Lung (tissue), 11 donors: ENCODE measurements at regions not wholly inside any gene's neighbourhood (a gene's known extent, or its start where the extent isn't known, plus 50 kb on each side); places are given as distances from the start of the nearest gene placed in this dataset.

Experiments
- ATAC-seq: fragments of 200-7000 bp; cut with Tn5 transposase; one replicate; pipeline ENCODE4 v1.9.1; 2020; ENCODE audit warnings: moderate number of reproducible peaks; ENCODE audit not compliant: insufficient read depth, low FRiP score
- DNase-seq, 3 donors: peaks; one replicate each; pipeline ENCODE4 v3.0.0-alpha.2; 2013 to 2017
- H3K27ac ChIP-seq, 2 donors: one replicate each; pipeline ENCODE4 v1.5.1; 2013; ENCODE audit warnings: mild to moderate bottlenecking in 2 of 2, moderate library complexity in 2 of 2, control low read depth in 1 of 2, inconsistent platforms in 1 of 2, low read depth in 1 of 2, low read length in 1 of 2
- H3K27me3 ChIP-seq, 3 donors: one replicate each; pipeline ENCODE4 v1.5.1; 2013; ENCODE audit warnings: low read length in 2 of 3; ENCODE audit not compliant: control insufficient read depth in 3 of 3, insufficient read depth in 3 of 3
- H3K36me3 ChIP-seq, 4 donors: one replicate each; pipeline ENCODE4 v1.5.1; 2013; ENCODE audit warnings: low read length in 4 of 4, mild to moderate bottlenecking in 1 of 4, moderate library complexity in 1 of 4; ENCODE audit not compliant: control insufficient read depth in 4 of 4, insufficient read depth in 4 of 4
- H3K4me1 ChIP-seq, 5 donors: one replicate each; pipeline ENCODE4 v1.5.1; 2013; ENCODE audit warnings: low read length in 5 of 5, mild to moderate bottlenecking in 2 of 5, moderate library complexity in 1 of 5; ENCODE audit not compliant: control insufficient read depth in 5 of 5, insufficient read depth in 5 of 5
- H3K4me3 ChIP-seq: one replicate; pipeline ENCODE4 v1.5.1; 2013; ENCODE audit warnings: mild to moderate bottlenecking, control low read depth, moderate library complexity
- H3K9ac ChIP-seq, 2 donors: one replicate each; pipeline ENCODE4 v1.5.1; 2013; ENCODE audit warnings: low read length in 2 of 2, control low read depth in 1 of 2; ENCODE audit not compliant: insufficient read depth in 1 of 2
- H3K9me3 ChIP-seq, 4 donors: one replicate each; pipeline ENCODE4 v1.5.1; 2013; ENCODE audit warnings: low read length in 3 of 4, mild to moderate bottlenecking in 1 of 4, moderate library complexity in 1 of 4; ENCODE audit not compliant: control insufficient read depth in 4 of 4, insufficient read depth in 3 of 4
- WGBS, 2 donors: extraction: QIAGEN DNeasy Blood & Tissue Kit; methylation state at CpG; one replicate each; pipeline ENCODE4 v1.1.7; 2013; 5-methylcytosine and 5-hydroxymethylcytosine counted together
- TF ChIP-seq, protein P1 (sequence below): IDR thresholded peaks from 2 replicates; pipeline ENCODE4 v1.5.1; 2012; ENCODE audit warnings: mild to moderate bottlenecking; ENCODE audit errors: control extremely low read depth, extremely low read depth
- donor health status: control.
- donor health status: control.
- donor health status: Bipolar disorder and iron deficiency.
- donor health status: healthy.
- donor health status: DM: yes; HTN: yes; CAD: no.

DNA sequence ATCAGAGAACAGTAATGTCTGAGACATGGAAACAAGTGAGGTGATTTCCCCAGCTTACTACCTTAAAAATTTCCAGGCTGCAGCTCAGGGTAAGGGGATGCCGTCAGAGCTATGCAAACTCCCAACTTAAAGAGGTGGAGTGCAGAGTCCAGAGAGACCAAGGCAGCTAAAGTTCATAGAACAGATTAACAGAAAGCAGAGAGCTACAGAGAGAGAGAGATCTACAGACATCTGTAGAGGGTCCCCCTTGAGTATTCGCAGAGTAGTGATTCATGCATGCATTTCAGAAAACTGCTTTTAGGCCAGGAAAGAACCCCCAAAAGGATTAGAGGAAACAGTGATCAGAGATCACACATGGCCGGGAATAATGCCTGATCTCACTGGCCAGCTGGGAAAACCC, 306.2 kb upstream of the PUM3 start:
- ATAC-seq = no peak

DNA sequence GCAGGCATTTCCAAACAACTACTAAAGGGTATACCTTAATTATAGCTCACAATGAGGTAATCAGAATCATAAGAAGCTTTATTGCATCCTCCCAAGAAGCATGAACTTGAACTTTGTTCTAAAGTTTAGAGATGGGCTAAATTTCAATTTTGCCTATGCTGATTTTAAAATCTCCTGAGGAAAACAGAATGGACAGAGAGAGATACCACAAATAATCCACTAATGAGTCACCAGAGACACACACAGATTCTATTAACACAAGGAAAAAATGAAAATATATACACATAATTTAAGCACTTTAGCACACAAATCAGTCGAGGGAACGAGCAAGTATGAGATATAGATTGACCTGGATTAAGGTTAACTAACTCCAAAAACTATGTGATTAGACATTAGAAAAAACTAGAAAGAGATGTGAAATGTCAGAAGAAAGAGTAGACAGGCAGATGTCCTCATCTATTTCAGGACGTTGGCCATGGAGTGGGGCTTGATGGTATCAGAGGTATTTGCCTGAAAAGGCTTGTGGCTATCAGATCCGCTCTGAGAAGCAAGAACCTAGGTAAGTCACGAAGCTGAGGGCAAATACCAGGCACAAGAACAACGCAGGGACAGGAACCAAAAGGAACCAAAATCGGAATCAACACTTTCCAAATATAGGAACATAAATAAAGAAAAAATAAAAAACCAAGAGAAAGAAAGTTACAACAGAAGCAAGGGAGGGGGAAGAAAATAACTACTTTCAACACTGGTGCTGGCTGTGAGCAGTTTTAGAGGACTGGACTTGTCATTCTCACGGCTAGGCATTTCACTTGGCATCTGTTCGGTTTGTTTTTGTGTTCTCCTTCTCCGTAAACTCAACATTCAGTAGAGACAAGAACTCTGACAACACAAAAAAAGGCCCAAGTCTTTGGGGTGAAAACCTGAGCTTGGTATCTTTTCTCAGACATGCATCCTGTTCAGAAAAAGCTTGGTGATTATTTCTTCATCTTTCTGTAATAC, 294.6 kb upstream of the PUM3 start:
- Histone ChIP-seq H3K27ac (no peak overlapping the region), H3K27me3 (no peaks in the 10 kb centered on the region), H3K9me3 (peaks cover 0 to 3% (median 0%) of the 10 kb centered on the region in 4 donors), H3K4me1 (no peaks in the 10 kb centered on the region), H3K4me3 (no peak overlapping the region), H3K9ac (no peak overlapping the region), H3K36me3 (no peaks in the 10 kb centered on the region)
- DNase-seq = no peak
- WGBS, 2 donors = 66 to 75% methylated on average over 10 of the region's 10 CpGs
- no peak for ATAC-seq
- TF ChIP-seq, protein P1, sequence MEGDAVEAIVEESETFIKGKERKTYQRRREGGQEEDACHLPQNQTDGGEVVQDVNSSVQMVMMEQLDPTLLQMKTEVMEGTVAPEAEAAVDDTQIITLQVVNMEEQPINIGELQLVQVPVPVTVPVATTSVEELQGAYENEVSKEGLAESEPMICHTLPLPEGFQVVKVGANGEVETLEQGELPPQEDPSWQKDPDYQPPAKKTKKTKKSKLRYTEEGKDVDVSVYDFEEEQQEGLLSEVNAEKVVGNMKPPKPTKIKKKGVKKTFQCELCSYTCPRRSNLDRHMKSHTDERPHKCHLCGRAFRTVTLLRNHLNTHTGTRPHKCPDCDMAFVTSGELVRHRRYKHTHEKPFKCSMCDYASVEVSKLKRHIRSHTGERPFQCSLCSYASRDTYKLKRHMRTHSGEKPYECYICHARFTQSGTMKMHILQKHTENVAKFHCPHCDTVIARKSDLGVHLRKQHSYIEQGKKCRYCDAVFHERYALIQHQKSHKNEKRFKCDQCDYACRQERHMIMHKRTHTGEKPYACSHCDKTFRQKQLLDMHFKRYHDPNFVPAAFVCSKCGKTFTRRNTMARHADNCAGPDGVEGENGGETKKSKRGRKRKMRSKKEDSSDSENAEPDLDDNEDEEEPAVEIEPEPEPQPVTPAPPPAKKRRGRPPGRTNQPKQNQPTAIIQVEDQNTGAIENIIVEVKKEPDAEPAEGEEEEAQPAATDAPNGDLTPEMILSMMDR = no peak

More for the DNA sequence above, 306.2 kb upstream of the PUM3 start:
- 68 to 82% methylated on average over 3 of the region's 3 CpGs for WGBS, 2 donors
- Histone ChIP-seq H3K9ac (no peak overlapping the region), H3K36me3 (no peaks in the 10 kb centered on the region), H3K4me3 (no peak overlapping the region), H3K4me1 (no peaks in the 10 kb centered on the region), H3K27me3 (no peaks in the 10 kb centered on the region), H3K27ac (no peak overlapping the region), H3K9me3 (peaks cover 0 to 2% (median 0%) of the 10 kb centered on the region in 4 donors)
- TF ChIP-seq, protein P1 = no peak
- DNase-seq = no peak

DNA sequence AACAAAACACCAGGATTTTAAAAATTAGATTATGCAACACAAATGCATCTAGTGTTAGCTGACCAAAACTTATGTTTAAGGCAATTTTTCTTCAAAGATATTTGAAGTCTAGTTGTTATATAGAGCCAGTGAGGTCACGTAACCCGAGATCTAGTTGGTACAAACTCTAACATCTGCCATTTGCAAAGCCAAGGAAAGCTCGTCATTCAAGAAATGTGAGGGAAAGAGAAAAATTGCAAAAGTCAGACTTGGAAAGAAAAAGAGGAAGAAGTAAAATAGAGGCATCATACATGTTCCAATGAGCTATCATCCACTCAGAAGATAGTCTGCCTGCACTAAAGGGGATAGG, 293.4 kb upstream of the PUM3 start:
- Histone ChIP-seq H3K27me3 (no peaks in the 10 kb centered on the region), H3K9me3 (peaks cover 0 to 3% (median 1%) of the 10 kb centered on the region in 4 donors), H3K36me3 (no peaks in the 10 kb centered on the region), H3K27ac (no peak overlapping the region), H3K4me3 (no peak overlapping the region), H3K4me1 (no peaks in the 10 kb centered on the region), H3K9ac (no peak overlapping the region)
- TF ChIP-seq, protein P1 = no peak
- WGBS, 2 donors = 36 to 53% methylated on average over 3 of the region's 3 CpGs
- no peak for DNase-seq
- ATAC-seq = no peak
